ENCODE measurements at regions not wholly inside any gene's neighbourhood (a gene's known extent, or its start where the extent isn't known, plus 50 kb on each side); places are given as distances from the start of the nearest gene placed in this dataset.

- TF ChIP-seq, protein P1, sequence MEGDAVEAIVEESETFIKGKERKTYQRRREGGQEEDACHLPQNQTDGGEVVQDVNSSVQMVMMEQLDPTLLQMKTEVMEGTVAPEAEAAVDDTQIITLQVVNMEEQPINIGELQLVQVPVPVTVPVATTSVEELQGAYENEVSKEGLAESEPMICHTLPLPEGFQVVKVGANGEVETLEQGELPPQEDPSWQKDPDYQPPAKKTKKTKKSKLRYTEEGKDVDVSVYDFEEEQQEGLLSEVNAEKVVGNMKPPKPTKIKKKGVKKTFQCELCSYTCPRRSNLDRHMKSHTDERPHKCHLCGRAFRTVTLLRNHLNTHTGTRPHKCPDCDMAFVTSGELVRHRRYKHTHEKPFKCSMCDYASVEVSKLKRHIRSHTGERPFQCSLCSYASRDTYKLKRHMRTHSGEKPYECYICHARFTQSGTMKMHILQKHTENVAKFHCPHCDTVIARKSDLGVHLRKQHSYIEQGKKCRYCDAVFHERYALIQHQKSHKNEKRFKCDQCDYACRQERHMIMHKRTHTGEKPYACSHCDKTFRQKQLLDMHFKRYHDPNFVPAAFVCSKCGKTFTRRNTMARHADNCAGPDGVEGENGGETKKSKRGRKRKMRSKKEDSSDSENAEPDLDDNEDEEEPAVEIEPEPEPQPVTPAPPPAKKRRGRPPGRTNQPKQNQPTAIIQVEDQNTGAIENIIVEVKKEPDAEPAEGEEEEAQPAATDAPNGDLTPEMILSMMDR (IDR thresholded peaks at IDR 0.05 in 8 of 11, conservative IDR thresholded peaks at IDR 0.05 in 3 of 11), result no peak
- TF ChIP-seq POLR2AphosphoS5 (IDR thresholded peaks at IDR 0.05), result no peak
- no peak for TF ChIP-seq POLR2A (IDR thresholded peaks at IDR 0.05)
Observed at GRCh38 chr1:30366911-30367310, 356.5 kb downstream of the MATN1 start.

Data from spleen (tissue), 7 donors.